ENCODE measurements at regions not wholly inside any gene's neighbourhood (a gene's known extent, or its start where the extent isn't known, plus 50 kb on each side); places are given as distances from the start of the nearest gene placed in this dataset.

- Mint-ChIP-seq H3K27me3 (ENCODE audit: low read depth) (no peaks in the 10 kb centered on the region), H3K4me3 (no peak overlapping the region), H3K27ac (no peak overlapping the region), H3K4me1 (ENCODE audit: low read depth) (no peaks in the 10 kb centered on the region), H3K36me3 (ENCODE audit: low read depth) (no peaks in the 10 kb centered on the region), H3K9me3 (peaks cover 11% of the 10 kb centered on the region)
- CTCF ChIA-PET: interaction anchor here (0.7 kb wide), 2 partner anchors 96 to 128 kb away, joined by 3 to 4 read pairs; no protein-coding TSS in a partner anchor
- intact Hi-C loops (cut with micrococcal nuclease): no loop called here
- no peak for DNase-seq
These were observed 73.5 kb downstream of the FASLG start for GRCh38 chr1:172732427-172732826.

DNA sequence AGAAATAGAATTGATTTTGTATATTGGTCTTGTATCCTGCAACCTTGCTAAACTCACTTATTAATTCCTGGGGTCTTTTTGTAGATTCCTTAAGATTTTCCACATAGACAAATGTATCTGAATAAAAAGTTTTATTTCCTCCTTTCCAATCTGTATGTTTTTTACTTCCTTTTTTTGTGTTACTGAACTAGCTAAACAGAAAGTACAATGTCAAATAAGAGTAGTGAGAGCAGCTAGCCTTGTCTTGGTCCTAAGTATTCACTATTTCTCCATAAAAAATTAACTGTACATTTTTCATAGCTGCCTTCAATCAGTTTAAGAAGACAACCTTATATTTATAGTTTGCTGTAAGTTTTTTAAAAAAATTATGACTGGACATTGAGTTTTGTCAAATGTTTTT is 74.9 kb downstream of the FASLG start:
- Mint-ChIP-seq H3K4me1 (ENCODE audit: low read depth) (no peaks in the 10 kb centered on the region), H3K4me3 (no peak overlapping the region), H3K27ac (no peak overlapping the region), H3K27me3 (ENCODE audit: low read depth) (no peaks in the 10 kb centered on the region), H3K9me3 (peaks cover 3% of the 10 kb centered on the region), H3K36me3 (ENCODE audit: low read depth) (no peaks in the 10 kb centered on the region)
- intact Hi-C loops (cut with micrococcal nuclease): no loop called here
- CTCF ChIA-PET: interaction anchor here (0.6 to 1.6 kb wide), 3 partner anchors 8 to 489 kb away, joined by 3 to 4 read pairs (median 3); no protein-coding TSS in a partner anchor
- no peak for DNase-seq

DNA sequence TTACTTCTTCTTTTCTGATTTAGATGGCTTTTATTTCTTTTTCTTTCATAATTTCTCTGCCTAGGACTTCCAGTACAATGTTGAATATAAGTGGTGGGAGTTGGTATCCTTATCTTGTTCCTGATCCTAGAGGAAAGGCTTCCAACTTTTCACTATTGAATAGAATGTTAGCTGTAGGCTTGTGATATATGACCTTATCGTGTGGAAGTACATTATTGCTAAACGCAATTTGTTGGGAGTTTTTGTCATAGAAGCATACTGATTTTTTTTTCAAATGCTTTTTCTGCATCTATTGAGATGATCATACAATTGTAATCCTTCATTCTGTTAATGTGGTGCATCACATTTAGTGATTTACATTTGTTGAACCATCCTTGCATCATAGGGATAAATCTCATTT is 79.5 kb downstream of the FASLG start:
- intact Hi-C loops (cut with micrococcal nuclease): no loop called here
- Mint-ChIP-seq H3K36me3 (ENCODE audit: low read depth) (no peaks in the 10 kb centered on the region), H3K27me3 (ENCODE audit: low read depth) (no peaks in the 10 kb centered on the region), H3K4me3 (no peak overlapping the region), H3K27ac (no peak overlapping the region), H3K9me3 (no peaks in the 10 kb centered on the region), H3K4me1 (ENCODE audit: low read depth) (no peaks in the 10 kb centered on the region)
- CTCF ChIA-PET: no interaction called here
- DNase-seq: no peak

- no peak overlapping the region for H3K27ac Mint-ChIP-seq
- no peaks in the 10 kb centered on the region for H3K9me3 Mint-ChIP-seq
- CTCF ChIA-PET: interaction anchor here (0.6 to 7.5 kb wide), 35 partner anchors 8 to 1082 kb away, joined by 3 to 176 read pairs (median 4); partner anchors contain the start of genes CENPL, TNFSF18 and TNFSF4
- intact Hi-C loops (cut with micrococcal nuclease): loop anchor here (1.0 to 10.0 kb wide), 5 partner anchors 299 to 2002 kb away; no protein-coding TSS in a partner anchor
- no peak overlapping the region for H3K4me3 Mint-ChIP-seq
- no peaks in the 10 kb centered on the region for H3K27me3 Mint-ChIP-seq (ENCODE audit: low read depth)
- peak; percentile 33 for DNase-seq
- peaks cover 29% of the 10 kb centered on the region for H3K4me1 Mint-ChIP-seq (ENCODE audit: low read depth)
- no peaks in the 10 kb centered on the region for H3K36me3 Mint-ChIP-seq (ENCODE audit: low read depth)
These were observed 83.9 kb downstream of the FASLG start for GRCh38 chr1:172742599-172743500.

DNA sequence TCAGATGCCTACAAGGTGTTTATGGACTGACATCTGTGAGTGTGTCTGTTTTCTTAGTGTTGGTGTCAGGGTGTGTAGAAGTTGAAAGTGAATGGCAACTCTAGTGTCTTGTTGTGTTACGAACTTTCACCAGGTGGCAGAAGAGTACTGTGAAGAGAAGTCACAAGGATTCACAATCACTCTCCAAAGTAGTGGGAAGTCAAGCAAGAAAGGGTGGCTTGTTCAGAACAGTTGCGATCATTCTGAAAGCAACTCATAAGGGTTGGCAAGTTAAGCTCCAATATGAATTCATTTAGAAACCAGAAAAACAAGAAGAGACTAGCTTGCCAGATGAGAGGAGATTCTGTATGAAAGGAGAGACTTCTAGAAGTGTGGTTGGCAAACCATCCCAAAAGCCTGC is 86.1 kb downstream of the FASLG start:
- intact Hi-C loops (cut with micrococcal nuclease): loop anchor here (1.0 to 10.0 kb wide), 13 partner anchors 34 to 2000 kb away; partner anchors contain the start of genes CENPL and DARS2
- no peak overlapping the region for H3K4me3 Mint-ChIP-seq
- CTCF ChIA-PET: interaction anchor here (0.6 to 7.5 kb wide), 49 partner anchors 10 to 731 kb away, joined by 3 to 176 read pairs (median 4); partner anchors contain the start of genes TNFSF18 and TNFSF4

DNA sequence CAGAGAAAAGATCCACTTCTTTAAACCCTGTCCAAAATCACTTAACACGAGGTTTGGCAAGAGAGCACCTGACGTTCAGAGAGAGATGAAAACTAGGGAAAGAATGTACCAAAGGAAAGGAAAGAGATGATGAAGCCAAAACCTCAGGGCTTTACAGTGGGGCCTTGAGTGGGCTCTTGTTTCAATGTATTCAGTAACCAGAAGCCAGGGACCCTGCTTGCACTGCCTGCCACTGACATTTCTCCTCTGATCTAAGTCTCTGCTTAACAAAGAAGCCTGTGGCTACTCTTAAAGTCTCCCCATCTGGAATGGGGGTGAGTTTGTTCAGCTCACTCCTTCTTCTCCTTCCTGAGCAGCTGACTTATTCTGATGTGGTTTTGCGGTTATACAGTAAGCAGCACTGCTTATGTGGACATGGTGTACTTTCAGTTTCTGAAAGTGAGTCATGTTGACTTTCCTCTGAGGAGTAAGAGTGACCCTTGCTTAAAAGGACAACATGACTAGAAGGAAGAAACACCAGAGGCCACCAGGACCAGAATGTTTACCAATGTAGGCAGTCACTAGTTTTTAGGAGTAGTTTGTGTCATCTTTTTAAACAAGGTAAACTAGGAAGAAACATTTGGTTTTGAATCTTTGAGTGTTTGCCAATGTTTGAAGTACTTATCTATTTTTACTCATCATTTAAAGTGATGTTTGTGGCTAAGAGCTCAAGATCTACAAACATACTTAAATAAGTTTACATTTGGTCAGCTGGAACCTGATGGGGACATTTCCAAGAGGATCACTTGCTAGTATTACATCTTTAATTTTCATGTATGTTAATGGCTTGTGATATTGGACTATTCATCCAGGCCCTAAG is 87.4 kb downstream of the FASLG start:
- H3K4me1 Mint-ChIP-seq (ENCODE audit: low read depth): peaks cover 41% of the 10 kb centered on the region
- H3K27ac Mint-ChIP-seq: no peak overlapping the region
- CTCF ChIA-PET: interaction anchor here (0.7 to 7.5 kb wide), 9 partner anchors 9 to 673 kb away, joined by 3 to 176 read pairs (median 15); partner anchors contain the start of gene TNFSF4
- intact Hi-C loops (cut with micrococcal nuclease): loop anchor here (1.0 to 10.0 kb wide), 5 partner anchors 149 to 1998 kb away; no protein-coding TSS in a partner anchor
- no peak overlapping the region for H3K4me3 Mint-ChIP-seq
- H3K36me3 Mint-ChIP-seq (ENCODE audit: low read depth): no peaks in the 10 kb centered on the region
- peak; percentile 40 for DNase-seq
- H3K27me3 Mint-ChIP-seq (ENCODE audit: low read depth): no peaks in the 10 kb centered on the region
- H3K9me3 Mint-ChIP-seq: peaks cover 1% of the 10 kb centered on the region

More for the DNA sequence above, 86.1 kb downstream of the FASLG start:
- Mint-ChIP-seq H3K4me1 (ENCODE audit: low read depth) (peaks cover 38% of the 10 kb centered on the region), H3K36me3 (ENCODE audit: low read depth) (no peaks in the 10 kb centered on the region), H3K27ac (no peak overlapping the region), H3K27me3 (ENCODE audit: low read depth) (no peaks in the 10 kb centered on the region), H3K9me3 (peaks cover 1% of the 10 kb centered on the region)
- peak; percentile 64 for DNase-seq

- H3K27me3 Mint-ChIP-seq (ENCODE audit: low read depth): no peaks in the 10 kb centered on the region
- no peak overlapping the region for H3K4me3 Mint-ChIP-seq
- DNase-seq: no peak
- H3K36me3 Mint-ChIP-seq (ENCODE audit: low read depth): no peaks in the 10 kb centered on the region
- peaks cover 41% of the 10 kb centered on the region for H3K4me1 Mint-ChIP-seq (ENCODE audit: low read depth)
- intact Hi-C loops (cut with micrococcal nuclease): loop anchor here (5.0 to 10.0 kb wide), 4 partner anchors 1177 to 1997 kb away; no protein-coding TSS in a partner anchor
- peaks cover 1% of the 10 kb centered on the region for H3K9me3 Mint-ChIP-seq
- no peak overlapping the region for H3K27ac Mint-ChIP-seq
- CTCF ChIA-PET: no interaction called here
These were observed 89.3 kb downstream of the FASLG start for GRCh38 chr1:172748201-172748600.

DNA sequence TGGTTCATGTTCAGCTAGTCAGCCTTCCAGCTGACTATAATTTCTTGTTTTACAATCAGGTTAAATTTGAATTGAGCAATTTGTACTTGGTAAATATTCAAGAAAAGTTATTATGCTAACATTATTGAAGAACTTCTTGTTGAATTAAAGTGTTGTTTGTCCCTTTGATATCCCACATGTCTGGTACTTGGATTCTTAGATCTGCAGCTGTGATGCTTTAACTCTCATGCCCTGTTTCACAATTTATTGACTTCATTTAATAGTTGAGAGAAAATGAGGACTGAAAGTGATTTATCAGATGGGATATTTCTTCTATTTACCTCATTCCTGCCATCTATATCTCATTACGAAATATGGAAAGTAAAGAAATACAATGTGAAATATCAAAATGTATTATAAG is 92.8 kb downstream of the FASLG start:
- CTCF ChIA-PET: interaction anchor here (6.8 kb wide), 1 partner anchor 8 kb away, joined by 41 read pairs; no protein-coding TSS in a partner anchor
- Mint-ChIP-seq H3K4me1 (ENCODE audit: low read depth) (peaks cover 42% of the 10 kb centered on the region), H3K9me3 (peaks cover 1% of the 10 kb centered on the region), H3K27ac (no peak overlapping the region), H3K4me3 (no peak overlapping the region), H3K36me3 (ENCODE audit: low read depth) (no peaks in the 10 kb centered on the region), H3K27me3 (ENCODE audit: low read depth) (no peaks in the 10 kb centered on the region)
- intact Hi-C loops (cut with micrococcal nuclease): no loop called here
- no peak for DNase-seq

DNA sequence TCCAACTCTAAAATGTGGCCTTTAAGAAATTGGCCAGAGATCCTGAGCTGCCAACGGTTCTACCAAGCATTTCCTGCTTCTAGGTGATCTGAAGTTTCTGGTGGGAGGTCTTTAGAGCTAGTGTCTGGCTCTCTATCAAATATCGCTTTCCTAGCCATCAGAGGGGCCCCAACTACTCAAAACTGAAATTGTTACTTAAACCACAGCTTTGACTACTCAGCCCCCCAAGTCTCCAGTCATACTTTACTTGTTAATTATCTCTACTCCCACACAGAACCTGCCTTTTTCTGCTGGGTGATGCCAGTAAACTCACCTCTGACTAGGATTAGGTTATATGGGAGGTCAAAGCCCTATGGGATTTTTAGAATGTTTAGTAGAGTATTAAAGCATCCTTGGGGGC is 95.1 kb downstream of the FASLG start:
- H3K4me3 Mint-ChIP-seq: no peak overlapping the region
- H3K9me3 Mint-ChIP-seq: no peaks in the 10 kb centered on the region
- peaks cover 45% of the 10 kb centered on the region for H3K4me1 Mint-ChIP-seq (ENCODE audit: low read depth)
- no peak overlapping the region for H3K27ac Mint-ChIP-seq
- DNase-seq: peak; percentile 29
- H3K36me3 Mint-ChIP-seq (ENCODE audit: low read depth): no peaks in the 10 kb centered on the region
- intact Hi-C loops (cut with micrococcal nuclease): no loop called here
- CTCF ChIA-PET: interaction anchor here (1.0 to 6.8 kb wide), 2 partner anchors 10 to 26 kb away, joined by 3 to 41 read pairs; no protein-coding TSS in a partner anchor
- no peaks in the 10 kb centered on the region for H3K27me3 Mint-ChIP-seq (ENCODE audit: low read depth)

DNA sequence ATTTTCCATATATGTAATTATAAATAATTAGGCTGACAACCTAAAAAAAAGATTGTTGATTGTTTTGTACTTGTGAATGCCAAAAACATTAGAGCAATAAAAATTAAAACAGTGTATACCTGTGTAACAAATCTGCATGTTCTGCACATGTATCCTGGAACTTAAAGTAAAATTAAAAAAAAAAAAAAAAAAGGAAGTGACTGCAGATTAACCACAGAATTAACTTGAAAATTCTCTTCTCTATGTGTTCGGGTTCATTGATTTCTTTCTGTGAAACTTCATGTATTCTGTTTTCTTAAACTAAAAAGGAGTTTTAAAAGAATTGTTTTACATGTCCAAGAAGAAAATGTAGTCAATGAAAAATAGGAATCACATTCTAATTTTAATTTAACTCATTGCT is 95.7 kb downstream of the FASLG start:
- no peak overlapping the region for H3K4me3 Mint-ChIP-seq
- H3K27ac Mint-ChIP-seq: no peak overlapping the region
- H3K9me3 Mint-ChIP-seq: no peaks in the 10 kb centered on the region
- CTCF ChIA-PET: interaction anchor here (1.0 to 6.8 kb wide), 2 partner anchors 11 to 25 kb away, joined by 3 to 41 read pairs; no protein-coding TSS in a partner anchor
- H3K27me3 Mint-ChIP-seq (ENCODE audit: low read depth): no peaks in the 10 kb centered on the region
- H3K4me1 Mint-ChIP-seq (ENCODE audit: low read depth): peaks cover 43% of the 10 kb centered on the region
- intact Hi-C loops (cut with micrococcal nuclease): no loop called here
- DNase-seq: no peak
- H3K36me3 Mint-ChIP-seq (ENCODE audit: low read depth): no peaks in the 10 kb centered on the region

DNA sequence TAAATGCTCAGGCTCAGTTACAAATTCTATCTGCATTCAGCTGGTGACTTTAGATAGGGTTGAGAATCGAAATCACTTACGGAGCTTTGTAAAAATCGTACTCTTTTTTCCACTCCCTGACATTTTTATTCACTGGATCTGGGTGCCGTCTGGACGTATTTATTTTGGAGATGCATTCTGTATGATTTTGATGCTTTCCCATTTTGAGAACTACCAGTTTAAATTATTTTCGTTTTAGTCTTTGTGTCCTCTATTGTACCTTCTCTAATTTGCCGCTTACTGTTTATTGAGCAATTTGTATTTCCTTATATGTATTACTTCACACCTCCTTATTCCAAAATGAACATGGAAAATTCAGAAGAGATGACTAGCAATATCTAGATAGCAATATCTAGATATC is 96.2 kb downstream of the FASLG start:
- intact Hi-C loops (cut with micrococcal nuclease): no loop called here
- H3K27ac Mint-ChIP-seq: no peak overlapping the region
- H3K36me3 Mint-ChIP-seq (ENCODE audit: low read depth): no peaks in the 10 kb centered on the region
- CTCF ChIA-PET: interaction anchor here (0.6 to 6.8 kb wide), 2 partner anchors 11 to 202 kb away, joined by 3 to 41 read pairs; no protein-coding TSS in a partner anchor
- H3K9me3 Mint-ChIP-seq: no peaks in the 10 kb centered on the region
- no peak overlapping the region for H3K4me3 Mint-ChIP-seq
- H3K4me1 Mint-ChIP-seq (ENCODE audit: low read depth): peaks cover 38% of the 10 kb centered on the region
- H3K27me3 Mint-ChIP-seq (ENCODE audit: low read depth): no peaks in the 10 kb centered on the region
- DNase-seq: no peak

DNA sequence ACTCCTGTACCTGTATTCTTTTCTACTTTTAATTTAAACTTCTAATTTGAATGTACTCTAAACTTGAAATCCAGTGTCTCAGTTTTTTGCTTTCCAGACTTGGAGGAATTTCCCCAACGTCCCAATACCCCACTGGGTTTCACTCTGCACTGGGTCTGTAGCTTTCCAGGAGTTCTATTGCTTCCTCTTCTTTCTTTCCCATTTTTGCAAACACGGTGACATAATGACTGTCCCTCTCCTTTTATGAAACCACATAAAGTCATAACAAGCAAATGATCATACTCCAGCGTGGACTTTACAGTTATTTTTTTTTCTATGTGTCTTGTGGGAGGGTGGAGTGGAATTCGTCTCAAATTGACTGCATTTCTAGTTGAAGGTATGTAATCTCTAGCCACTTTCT is 97.1 kb downstream of the FASLG start:
- H3K36me3 Mint-ChIP-seq (ENCODE audit: low read depth): no peaks in the 10 kb centered on the region
- intact Hi-C loops (cut with micrococcal nuclease): no loop called here
- H3K27me3 Mint-ChIP-seq (ENCODE audit: low read depth): no peaks in the 10 kb centered on the region
- DNase-seq: no peak
- H3K9me3 Mint-ChIP-seq: no peaks in the 10 kb centered on the region
- no peak overlapping the region for H3K4me3 Mint-ChIP-seq
- CTCF ChIA-PET: interaction anchor here (6.8 kb wide), 1 partner anchor 12 kb away, joined by 41 read pairs; no protein-coding TSS in a partner anchor
- peaks cover 38% of the 10 kb centered on the region for H3K4me1 Mint-ChIP-seq (ENCODE audit: low read depth)
- H3K27ac Mint-ChIP-seq: no peak overlapping the region
